Sigmoid colon (tissue), 6 donors: ENCODE measurements at regions not wholly inside any gene's neighbourhood (a gene's known extent, or its start where the extent isn't known, plus 50 kb on each side); places are given as distances from the start of the nearest gene placed in this dataset.

Source experiments
- DNase-seq: peaks from one replicate; pipeline ENCODE4 v3.0.0-alpha.2; 2019
- H3K27ac ChIP-seq, 4 donors: fragments of 200-600 bp; sonication (generic); one replicate each; pipeline ENCODE4 v1.5.1; 2016 to 2019; ENCODE audit warnings: mild to moderate bottlenecking in 1 of 4
- H3K27me3 ChIP-seq, 3 donors: fragments of 200-600 bp; sonication (generic); one replicate each; pipeline ENCODE4 v1.5.1; 2019; ENCODE audit warnings: mild to moderate bottlenecking in 1 of 3
- H3K36me3 ChIP-seq, 4 donors: fragments of 200-600 bp; sonication (generic); one replicate each; pipeline ENCODE4 v1.5.1; 2016 to 2019
- H3K4me1 ChIP-seq, 4 donors: fragments of 200-600 bp; sonication (generic); one replicate each; pipeline ENCODE4 v1.5.1; 2017 to 2019
- H3K4me3 ChIP-seq, 4 donors: fragments of 200-600 bp; sonication (generic); one replicate each; pipeline ENCODE4 v1.5.1; 2017 to 2019; ENCODE audit warnings: mild to moderate bottlenecking in 2 of 4, moderate library complexity in 1 of 4
- H3K9me3 ChIP-seq, 4 donors: fragments of 200-600 bp in 3 of 4; sonication (generic) in 3 of 4; one replicate each; pipeline versions ENCODE4 v1.5.1 to v1.6.1; 2013 to 2019
- CTCF ChIP-seq, 4 experiments: fragments of 450-650 bp in 3 of 4; fragments of 200-600 bp in 1 of 4; IDR thresholded peaks; one replicate each; pipeline ENCODE4 v1.5.1; 2016 to 2019; ENCODE audit warnings: antibody characterized with exemption in 4 of 4, mild to moderate bottlenecking in 3 of 4, moderate library complexity in 2 of 4
- EP300 ChIP-seq, 4 donors: sonication (generic); formaldehyde crosslinking; IDR thresholded peaks; one replicate each; pipeline ENCODE4 v1.6.1; 2017; ENCODE audit warnings: antibody characterized with exemption in 4 of 4
- POLR2A ChIP-seq, 2 donors: fragments of 450-650 bp; IDR thresholded peaks; one replicate each; pipeline ENCODE4 v1.6.1; 2016; ENCODE audit warnings: antibody characterized with exemption in 2 of 2, mild to moderate bottlenecking in 2 of 2, moderate library complexity in 2 of 2
- POLR2AphosphoS5 ChIP-seq, 4 donors: sonication (generic); formaldehyde crosslinking; IDR thresholded peaks; one replicate each; pipeline ENCODE4 v1.6.1; 2017; ENCODE audit warnings: antibody characterized with exemption in 4 of 4
- WGBS, 2 donors: extraction: QIAGEN DNeasy Blood & Tissue Kit; methylation state at CpG; one replicate each; pipeline ENCODE4 v1.1.7; 2013; 5-methylcytosine and 5-hydroxymethylcytosine counted together
- intact Hi-C: fragments of 100-400 bp; cut with DNase I; formaldehyde crosslinking; loops from one replicate; pipeline ENCODE4 v1.15.1; 2023
- donor health status: healthy with polysubstance abuse.
- donor health status: healthy.

GRCh38 chr10:6328699-6329423, 126.1 kb downstream of the PFKFB3 start:
- Histone ChIP-seq H3K4me1 (no peaks in the 10 kb centered on the region), H3K27ac (no peak overlapping the region), H3K4me3 (no peak overlapping the region), H3K36me3 (no peaks in the 10 kb centered on the region), H3K27me3 (no peaks in the 10 kb centered on the region), H3K9me3 (no peaks in the 10 kb centered on the region)
- intact Hi-C loops, result no loop called here
- no peak for DNase-seq
- WGBS, 2 donors, result 84 to 88% methylated on average over 11 of the region's 11 CpGs
- no peak for TF ChIP-seq POLR2A (IDR thresholded peaks at IDR 0.05)
- no peak for TF ChIP-seq EP300 (IDR thresholded peaks at IDR 0.05)
- TF ChIP-seq CTCF (IDR thresholded peaks at IDR 0.05), result no peak
- no peak for TF ChIP-seq POLR2AphosphoS5 (IDR thresholded peaks at IDR 0.05)

- Histone ChIP-seq H3K27ac (no peak overlapping the region), H3K27me3 (no peaks in the 10 kb centered on the region), H3K4me3 (no peak overlapping the region), H3K9me3 (no peaks in the 10 kb centered on the region), H3K36me3 (no peaks in the 10 kb centered on the region), H3K4me1 (no peaks in the 10 kb centered on the region)
- 90 to 94% methylated on average over 4 of the region's 4 CpGs for whole genome bisulfite sequencing, 2 donors
- DNase-seq, result no peak
- TF ChIP-seq CTCF (IDR thresholded peaks at IDR 0.05), result no peak
- intact Hi-C loops, result no loop called here
Measured at GRCh38 chr10:6333086-6333485, 130.4 kb downstream of the PFKFB3 start.

GRCh38 chr10:6333973-6334372, 131.2 kb downstream of the PFKFB3 start:
- no peaks in the 10 kb centered on the region for H3K9me3 ChIP-seq
- TF ChIP-seq POLR2A (IDR thresholded peaks at IDR 0.05), result no peak
- no peak for TF ChIP-seq EP300 (IDR thresholded peaks at IDR 0.05)
- TF ChIP-seq POLR2AphosphoS5 (IDR thresholded peaks at IDR 0.05), result no peak
- TF ChIP-seq CTCF (IDR thresholded peaks at IDR 0.05), result no peak
- no peaks in the 10 kb centered on the region for H3K36me3 ChIP-seq
- no peak overlapping the region for H3K4me3 ChIP-seq
- no peak overlapping the region for H3K27ac ChIP-seq
- DNase-seq, result no peak
- no peaks in the 10 kb centered on the region for H3K4me1 ChIP-seq
- H3K27me3 ChIP-seq, result no peaks in the 10 kb centered on the region
- intact Hi-C loops, result no loop called here
- 97% methylated on average over 2 of the region's 2 CpGs for WGBS, 2 donors

GRCh38 chr10:6336016-6336415, 133.3 kb downstream of the PFKFB3 start:
- no peak overlapping the region for H3K4me3 ChIP-seq
- no peaks in the 10 kb centered on the region for H3K36me3 ChIP-seq
- no peak overlapping the region for H3K27ac ChIP-seq
- WGBS, 2 donors, result 89% methylated on average over 3 of the region's 3 CpGs
- no peaks in the 10 kb centered on the region for H3K9me3 ChIP-seq
- no peak for DNase-seq
- intact Hi-C loops, result no loop called here
- H3K4me1 ChIP-seq, result no peaks in the 10 kb centered on the region
- no peak for TF ChIP-seq CTCF (IDR thresholded peaks at IDR 0.05)
- no peak for TF ChIP-seq POLR2A (IDR thresholded peaks at IDR 0.05)
- no peak for TF ChIP-seq EP300 (IDR thresholded peaks at IDR 0.05)
- no peak for TF ChIP-seq POLR2AphosphoS5 (IDR thresholded peaks at IDR 0.05)
- no peaks in the 10 kb centered on the region for H3K27me3 ChIP-seq

DNA sequence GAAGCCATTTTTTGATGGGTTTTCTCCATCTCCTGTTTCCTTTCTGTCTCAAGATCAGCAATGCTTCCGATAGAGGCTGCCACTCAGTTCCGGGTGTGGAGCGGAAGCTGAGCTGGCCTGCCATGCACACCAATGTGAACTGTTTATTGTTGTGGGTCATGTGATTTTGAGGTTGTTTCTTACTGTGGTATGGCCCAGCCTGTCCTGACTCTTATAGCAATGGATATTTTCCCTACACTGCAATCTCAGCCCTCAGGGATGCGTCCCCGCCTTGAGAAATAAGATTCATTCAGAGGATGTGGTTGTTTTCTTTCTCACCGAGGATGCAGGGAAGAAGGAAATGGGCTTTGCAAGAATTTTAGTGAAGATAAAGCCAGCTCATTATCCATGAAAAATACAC, 134.7 kb downstream of the PFKFB3 start:
- H3K36me3 ChIP-seq, result no peaks in the 10 kb centered on the region
- intact Hi-C loops, result no loop called here
- H3K4me1 ChIP-seq, result no peaks in the 10 kb centered on the region
- no peak overlapping the region for H3K4me3 ChIP-seq
- WGBS, 2 donors, result 83 to 84% methylated on average over 6 of the region's 6 CpGs
- no peaks in the 10 kb centered on the region for H3K27me3 ChIP-seq
- H3K9me3 ChIP-seq, result no peaks in the 10 kb centered on the region
- DNase-seq, result no peak
- TF ChIP-seq EP300 (IDR thresholded peaks at IDR 0.05), result no peak
- TF ChIP-seq POLR2AphosphoS5 (IDR thresholded peaks at IDR 0.05), result no peak
- TF ChIP-seq POLR2A (IDR thresholded peaks at IDR 0.05), result no peak
- TF ChIP-seq CTCF (IDR thresholded peaks at IDR 0.05), result no peak
- H3K27ac ChIP-seq, result no peak overlapping the region
